ENCODE measurements at regions not wholly inside any gene's neighbourhood (a gene's known extent, or its start where the extent isn't known, plus 50 kb on each side); places are given as distances from the start of the nearest gene placed in this dataset.

DNA sequence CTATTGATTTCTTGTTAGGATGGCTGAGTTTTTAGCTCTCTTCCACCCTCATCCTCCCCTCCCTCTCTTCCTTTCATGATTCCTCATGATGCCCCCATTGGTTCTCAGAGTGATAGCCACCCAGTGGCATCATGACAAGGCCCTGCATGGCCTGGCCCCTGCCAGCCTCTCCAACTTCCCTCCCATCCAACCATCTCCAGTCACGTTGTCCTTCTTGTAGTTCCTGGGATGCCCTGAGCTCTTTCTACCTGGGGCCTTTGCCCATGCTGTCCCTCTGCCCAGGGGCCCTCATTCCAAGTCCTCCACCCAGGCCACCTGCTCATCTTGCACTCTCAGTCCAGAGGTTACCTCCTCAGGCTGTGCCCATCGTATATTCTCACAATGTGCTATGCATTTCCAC, 247.5 kb downstream of the TFCP2L1 start:
- no peaks in the 10 kb centered on the region for H3K9me3 Mint-ChIP-seq
- no peaks in the 10 kb centered on the region for H3K4me1 Mint-ChIP-seq
- no peak overlapping the region for H3K4me3 Mint-ChIP-seq
- peaks cover 5% of the 10 kb centered on the region for H3K27me3 Mint-ChIP-seq
- no peaks in the 10 kb centered on the region for H3K36me3 Mint-ChIP-seq (ENCODE audit: low read depth)
- no peak overlapping the region for H3K27ac Mint-ChIP-seq
- ATAC-seq (replicated peaks): no peak

DNA sequence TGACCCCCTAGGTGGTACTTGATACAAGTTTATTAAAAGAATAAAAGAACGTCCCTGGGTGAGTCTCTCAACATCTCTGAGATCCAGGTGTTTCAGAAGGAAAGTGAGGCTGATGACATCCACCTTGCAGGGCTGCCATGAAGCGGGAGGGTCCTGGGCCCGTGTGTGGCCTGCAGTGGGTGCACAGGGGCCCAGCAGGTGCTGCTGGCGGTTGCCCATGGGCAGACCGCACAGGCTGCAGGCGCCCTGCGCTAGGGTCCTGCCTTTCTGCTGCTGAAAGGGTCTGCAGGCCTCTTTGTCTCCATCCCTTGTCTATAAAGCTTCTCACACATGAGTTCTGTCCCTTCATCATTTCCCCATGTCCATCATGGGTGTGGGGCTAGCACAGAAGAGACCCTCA, 247.0 kb downstream of the TFCP2L1 start:
- no peak for ATAC-seq (replicated peaks)
- Mint-ChIP-seq H3K27me3 (peaks cover 5% of the 10 kb centered on the region), H3K9me3 (no peaks in the 10 kb centered on the region), H3K27ac (no peak overlapping the region), H3K36me3 (ENCODE audit: low read depth) (no peaks in the 10 kb centered on the region), H3K4me1 (no peaks in the 10 kb centered on the region), H3K4me3 (no peak overlapping the region)

DNA sequence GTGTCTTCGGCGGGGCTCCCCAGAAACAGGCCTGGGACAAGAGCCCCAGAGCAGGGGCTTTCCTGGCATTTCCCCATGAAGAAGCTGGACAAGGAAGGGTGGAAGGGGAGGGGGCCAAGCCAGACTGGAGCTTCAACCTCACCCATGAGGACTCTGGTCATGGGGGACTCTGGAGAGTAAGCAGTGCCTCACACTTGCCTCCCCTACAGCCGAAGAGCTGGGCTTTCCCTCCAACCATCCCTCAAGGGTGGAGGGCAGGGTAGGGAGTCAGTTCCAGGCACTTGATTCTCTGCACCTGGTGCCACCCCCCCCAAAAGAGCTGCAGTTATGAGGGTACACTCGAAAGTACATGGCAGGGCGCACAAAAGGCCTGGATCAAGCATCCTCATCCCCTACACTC, 246.6 kb downstream of the TFCP2L1 start:
- no peaks in the 10 kb centered on the region for H3K36me3 Mint-ChIP-seq (ENCODE audit: low read depth)
- no peak overlapping the region for H3K4me3 Mint-ChIP-seq
- H3K4me1 Mint-ChIP-seq: no peaks in the 10 kb centered on the region
- no peak overlapping the region for H3K27ac Mint-ChIP-seq
- H3K9me3 Mint-ChIP-seq: no peaks in the 10 kb centered on the region
- H3K27me3 Mint-ChIP-seq: peaks cover 5% of the 10 kb centered on the region
- no peak for ATAC-seq (replicated peaks)

DNA sequence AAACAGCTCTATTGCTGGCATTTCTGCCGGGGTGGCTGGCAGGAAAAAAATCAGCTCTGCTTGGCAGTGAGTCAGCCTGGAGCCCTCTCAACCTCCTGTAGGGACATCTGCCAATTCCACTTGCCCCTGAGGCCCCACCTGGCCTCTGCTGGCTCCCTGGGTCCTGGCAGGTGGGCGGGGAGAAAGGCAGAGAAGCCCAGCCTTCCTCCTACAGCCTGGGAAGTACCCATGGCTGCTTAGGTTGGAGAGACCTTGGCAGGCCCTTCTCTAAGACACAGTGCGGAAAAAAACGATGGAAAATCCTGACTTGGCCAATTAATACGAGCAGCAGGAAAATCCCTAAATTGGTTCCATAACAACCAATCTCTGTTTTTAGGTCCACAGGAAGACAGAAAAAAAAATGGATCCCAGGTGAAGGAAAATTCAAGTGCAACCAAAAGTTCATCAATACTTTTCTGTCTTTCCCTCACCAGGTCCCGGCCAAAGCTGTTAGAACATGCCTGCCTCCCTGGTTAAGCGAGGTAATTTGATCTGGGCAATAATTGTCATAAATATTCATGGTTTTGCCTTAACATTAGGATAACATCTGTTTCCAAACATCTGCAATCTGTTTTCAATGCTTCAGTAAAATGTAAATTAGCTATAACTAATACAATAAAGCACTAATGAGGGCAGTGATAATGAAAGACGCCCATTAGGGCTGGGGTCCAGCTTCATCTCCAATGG, 245.9 kb downstream of the TFCP2L1 start:
- no peak overlapping the region for H3K4me3 Mint-ChIP-seq
- H3K9me3 Mint-ChIP-seq: no peaks in the 10 kb centered on the region
- H3K4me1 Mint-ChIP-seq: no peaks in the 10 kb centered on the region
- no peaks in the 10 kb centered on the region for H3K36me3 Mint-ChIP-seq (ENCODE audit: low read depth)
- peaks cover 5% of the 10 kb centered on the region for H3K27me3 Mint-ChIP-seq
- no peak for ATAC-seq (replicated peaks)
- H3K27ac Mint-ChIP-seq: no peak overlapping the region

DNA sequence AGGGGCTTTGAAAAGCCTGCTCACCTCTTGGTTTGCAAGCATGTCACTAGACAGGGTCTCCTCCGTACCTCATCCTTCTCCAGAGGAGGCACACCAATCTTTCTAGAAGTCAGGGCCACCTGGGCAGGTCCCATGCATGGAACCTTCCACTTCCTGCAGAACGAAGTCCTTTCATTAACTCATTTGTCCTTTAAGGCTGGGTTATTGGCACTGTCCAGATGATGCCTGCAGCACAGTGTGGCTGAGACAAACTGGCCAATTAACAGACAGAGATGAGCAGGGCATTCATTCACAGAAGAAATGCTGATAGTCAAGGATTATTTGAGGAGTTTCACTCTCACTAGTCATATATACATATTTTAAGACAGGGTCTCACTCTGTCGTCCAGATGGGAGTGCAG, 245.3 kb downstream of the TFCP2L1 start:
- Mint-ChIP-seq H3K36me3 (ENCODE audit: low read depth) (no peaks in the 10 kb centered on the region), H3K4me1 (no peaks in the 10 kb centered on the region), H3K9me3 (no peaks in the 10 kb centered on the region), H3K4me3 (no peak overlapping the region), H3K27me3 (peaks cover 5% of the 10 kb centered on the region), H3K27ac (no peak overlapping the region)
- no peak for ATAC-seq (replicated peaks)

DNA sequence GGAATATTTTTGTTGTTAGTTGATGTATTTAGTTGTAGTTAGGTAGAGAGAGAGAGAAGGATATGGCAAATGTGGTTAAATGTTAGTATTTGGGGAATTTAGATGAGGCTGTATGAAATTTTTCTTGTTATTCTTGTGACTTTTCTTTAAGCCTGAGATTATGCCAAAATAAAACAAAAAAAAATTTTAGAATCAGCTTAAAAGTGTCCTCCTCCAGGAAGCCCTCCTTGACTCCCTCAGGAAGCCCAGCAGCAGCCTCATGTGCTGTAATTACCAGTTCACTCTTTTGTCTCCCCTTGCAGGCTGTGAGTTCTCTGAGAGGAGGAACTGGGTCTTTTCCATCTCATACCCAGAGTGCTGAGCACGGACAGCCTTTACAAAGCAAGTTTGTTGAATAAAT, 243.5 kb downstream of the TFCP2L1 start:
- no peak overlapping the region for H3K27ac Mint-ChIP-seq
- H3K36me3 Mint-ChIP-seq (ENCODE audit: low read depth): no peaks in the 10 kb centered on the region
- no peaks in the 10 kb centered on the region for H3K4me1 Mint-ChIP-seq
- peaks cover 5% of the 10 kb centered on the region for H3K27me3 Mint-ChIP-seq
- no peak overlapping the region for H3K4me3 Mint-ChIP-seq
- no peaks in the 10 kb centered on the region for H3K9me3 Mint-ChIP-seq
- no peak for ATAC-seq (replicated peaks)

DNA sequence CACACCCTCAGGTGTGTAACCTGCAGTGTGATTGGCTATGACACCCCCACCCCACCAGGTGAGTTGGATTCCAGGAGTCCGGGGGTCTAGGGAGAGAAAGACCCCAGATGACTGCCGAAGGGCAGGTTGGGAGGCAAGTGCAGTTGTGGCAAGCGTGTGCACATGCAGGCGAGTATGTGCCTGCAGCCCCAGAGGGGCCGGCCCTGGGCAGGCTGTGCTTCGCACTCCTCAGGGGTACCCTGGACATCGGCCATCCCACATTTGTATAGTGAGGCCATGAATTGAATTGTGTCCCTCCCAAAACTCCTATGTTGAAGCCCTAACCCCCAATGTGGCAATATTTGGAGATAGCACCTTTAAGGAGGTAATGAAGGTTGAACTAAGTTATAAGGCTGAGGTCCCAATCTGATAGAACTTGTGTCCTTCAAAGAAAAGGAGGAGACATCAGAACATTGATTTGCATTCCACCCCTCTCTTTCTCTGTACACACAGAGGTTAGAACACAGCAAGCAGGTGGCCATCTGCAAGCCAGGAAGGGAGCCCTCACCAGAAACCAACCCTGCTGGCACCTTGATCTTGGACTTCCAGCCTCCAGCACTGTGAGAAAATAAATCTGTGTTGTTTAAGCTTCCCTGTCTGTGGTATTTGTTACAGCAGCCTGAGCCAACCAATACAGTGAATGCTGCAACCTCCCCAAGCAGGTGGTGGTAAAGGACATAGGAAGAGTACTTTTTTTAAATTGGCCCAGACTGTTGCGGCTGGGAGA, 241.8 kb downstream of the TFCP2L1 start:
- no peak for ATAC-seq (replicated peaks)
- Mint-ChIP-seq H3K4me3 (no peak overlapping the region), H3K9me3 (no peaks in the 10 kb centered on the region), H3K27me3 (no peaks in the 10 kb centered on the region), H3K27ac (no peak overlapping the region), H3K4me1 (no peaks in the 10 kb centered on the region), H3K36me3 (ENCODE audit: low read depth) (no peaks in the 10 kb centered on the region)

DNA sequence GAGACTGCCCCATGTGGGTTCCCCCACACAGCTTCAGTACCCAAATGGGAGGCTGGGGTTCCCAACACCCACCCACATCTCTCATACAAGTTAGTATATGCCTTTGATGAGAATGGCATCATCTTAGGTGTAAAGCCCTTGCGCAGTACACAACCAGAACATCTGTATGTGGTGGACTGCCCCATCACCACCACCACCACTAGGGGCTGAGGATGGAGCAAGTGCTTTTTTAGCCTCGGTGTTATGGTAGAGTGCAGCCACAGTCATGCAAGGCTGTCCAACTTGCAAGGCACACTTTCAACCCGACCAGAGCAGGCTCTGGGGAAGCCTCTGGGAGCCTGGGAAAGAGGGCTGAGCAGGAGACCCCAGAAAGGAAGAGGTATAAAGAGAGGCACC, 241.2 kb downstream of the TFCP2L1 start:
- Mint-ChIP-seq H3K4me3 (no peak overlapping the region), H3K9me3 (no peaks in the 10 kb centered on the region), H3K4me1 (no peaks in the 10 kb centered on the region), H3K27ac (no peak overlapping the region), H3K36me3 (ENCODE audit: low read depth) (no peaks in the 10 kb centered on the region), H3K27me3 (no peaks in the 10 kb centered on the region)
- no peak for ATAC-seq (replicated peaks)

DNA sequence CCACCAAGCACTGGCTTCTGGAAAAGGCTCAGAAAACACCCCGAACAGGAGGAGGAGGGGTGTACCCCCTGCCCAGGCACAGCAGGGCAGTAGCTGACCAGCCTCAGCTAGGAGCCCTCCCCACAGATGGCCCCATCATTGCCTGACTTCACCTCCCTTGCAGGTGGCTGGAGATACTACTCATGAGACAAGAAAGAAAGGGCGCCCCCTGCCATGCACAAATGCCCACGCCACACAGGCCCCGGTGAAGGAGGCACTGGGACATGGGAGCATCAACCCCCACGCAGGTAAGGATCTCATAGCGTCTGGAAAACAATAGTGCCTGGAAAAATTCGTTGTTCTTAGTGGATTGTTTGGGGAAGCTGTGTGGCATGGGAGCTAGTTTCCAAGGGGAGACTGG, 240.6 kb downstream of the TFCP2L1 start:
- Mint-ChIP-seq H3K27me3 (no peaks in the 10 kb centered on the region), H3K36me3 (ENCODE audit: low read depth) (no peaks in the 10 kb centered on the region), H3K4me3 (no peak overlapping the region), H3K27ac (no peak overlapping the region), H3K4me1 (no peaks in the 10 kb centered on the region), H3K9me3 (no peaks in the 10 kb centered on the region)
- ATAC-seq (replicated peaks): no peak

DNA sequence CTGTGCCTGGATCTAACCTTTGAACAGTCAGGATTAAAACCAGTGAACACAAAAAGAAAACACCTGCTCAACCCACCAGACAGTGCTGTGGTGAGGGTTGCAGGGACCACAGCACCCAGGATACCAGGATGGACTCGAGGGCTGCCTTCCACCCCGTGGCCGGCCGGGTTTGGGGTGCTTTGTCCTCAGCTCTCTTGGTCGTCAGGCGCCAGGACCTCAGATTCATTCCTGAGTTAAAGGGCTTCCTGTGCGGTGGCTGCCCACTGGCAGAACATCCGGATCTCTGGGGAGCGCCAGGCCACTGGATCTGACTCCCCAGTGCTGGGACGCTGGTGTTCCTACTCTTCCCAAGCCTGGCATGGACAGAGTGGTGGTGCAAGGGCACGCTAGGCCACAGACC, 239.8 kb downstream of the TFCP2L1 start:
- Mint-ChIP-seq H3K27me3 (no peaks in the 10 kb centered on the region), H3K27ac (no peak overlapping the region), H3K9me3 (no peaks in the 10 kb centered on the region), H3K4me1 (no peaks in the 10 kb centered on the region), H3K4me3 (no peak overlapping the region), H3K36me3 (ENCODE audit: low read depth) (no peaks in the 10 kb centered on the region)
- ATAC-seq (replicated peaks): no peak

DNA sequence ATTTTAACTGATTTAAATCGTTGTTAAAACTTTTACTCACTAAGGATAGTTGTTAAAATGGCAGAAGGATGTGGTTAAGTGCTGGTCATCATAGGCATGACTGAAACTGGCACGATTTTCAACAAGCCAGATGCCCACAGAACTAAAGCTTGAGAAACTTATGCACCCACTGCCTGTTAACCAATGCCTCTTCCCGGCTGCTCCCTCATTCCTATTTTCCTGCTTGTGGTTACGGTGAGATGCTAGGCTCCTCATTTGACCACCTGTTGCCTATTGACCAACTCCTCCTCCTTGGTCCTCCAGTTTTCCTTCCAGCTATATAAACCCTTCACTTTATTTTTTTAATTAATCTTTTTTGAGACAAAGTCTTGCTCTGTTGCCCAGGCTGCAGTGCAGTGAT, 238.7 kb downstream of the TFCP2L1 start:
- Mint-ChIP-seq H3K4me3 (no peak overlapping the region), H3K9me3 (no peaks in the 10 kb centered on the region), H3K4me1 (no peaks in the 10 kb centered on the region), H3K27ac (no peak overlapping the region), H3K36me3 (ENCODE audit: low read depth) (no peaks in the 10 kb centered on the region), H3K27me3 (peaks cover 2% of the 10 kb centered on the region)
- ATAC-seq (replicated peaks): no peak

DNA sequence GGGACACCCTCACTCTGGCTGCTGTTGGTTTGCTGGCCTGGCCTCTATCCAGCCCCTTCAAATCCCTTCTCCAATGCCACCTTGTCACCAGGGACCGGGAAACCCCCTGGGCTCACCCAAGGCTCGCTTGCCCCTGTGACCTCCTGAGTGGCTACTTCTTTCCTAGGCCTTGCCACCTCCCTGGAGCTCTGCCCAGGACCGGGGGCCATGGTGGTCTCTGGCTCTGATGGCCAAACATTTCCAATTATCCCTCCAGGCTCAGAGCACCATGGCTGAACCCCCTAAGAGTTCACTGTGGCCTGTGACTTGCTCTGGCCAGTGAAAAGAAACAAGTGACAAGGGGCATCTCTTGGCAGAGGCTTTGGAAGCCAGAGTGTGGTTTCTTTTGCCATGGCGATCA, 237.6 kb downstream of the TFCP2L1 start:
- Mint-ChIP-seq H3K9me3 (no peaks in the 10 kb centered on the region), H3K4me1 (no peaks in the 10 kb centered on the region), H3K27me3 (peaks cover 4% of the 10 kb centered on the region), H3K36me3 (ENCODE audit: low read depth) (no peaks in the 10 kb centered on the region), H3K4me3 (no peak overlapping the region), H3K27ac (no peak overlapping the region)
- ATAC-seq (replicated peaks): no peak

DNA sequence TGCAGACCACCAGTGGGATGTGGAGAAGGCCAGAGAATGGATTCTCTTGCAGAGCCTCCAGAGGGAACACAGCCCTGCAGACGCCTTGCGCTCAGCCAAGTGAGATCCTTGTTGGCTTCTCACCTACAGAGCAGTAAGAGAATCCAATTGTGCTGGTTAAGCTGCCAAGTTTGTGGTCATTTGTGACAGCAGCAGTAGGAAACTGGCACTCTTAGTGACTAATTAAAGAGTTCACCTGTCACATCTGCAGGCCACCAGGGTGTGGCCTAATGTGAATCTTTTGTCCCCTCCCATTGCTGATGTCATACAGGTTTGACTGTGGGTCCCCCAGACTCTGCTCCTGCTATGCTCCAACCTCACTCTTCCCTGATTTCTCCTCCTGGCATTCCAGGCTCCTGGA, 235.9 kb downstream of the TFCP2L1 start:
- Mint-ChIP-seq H3K4me1 (no peaks in the 10 kb centered on the region), H3K27me3 (peaks cover 4% of the 10 kb centered on the region), H3K4me3 (no peak overlapping the region), H3K9me3 (no peaks in the 10 kb centered on the region), H3K27ac (no peak overlapping the region), H3K36me3 (ENCODE audit: low read depth) (no peaks in the 10 kb centered on the region)
- ATAC-seq (replicated peaks): no peak

DNA sequence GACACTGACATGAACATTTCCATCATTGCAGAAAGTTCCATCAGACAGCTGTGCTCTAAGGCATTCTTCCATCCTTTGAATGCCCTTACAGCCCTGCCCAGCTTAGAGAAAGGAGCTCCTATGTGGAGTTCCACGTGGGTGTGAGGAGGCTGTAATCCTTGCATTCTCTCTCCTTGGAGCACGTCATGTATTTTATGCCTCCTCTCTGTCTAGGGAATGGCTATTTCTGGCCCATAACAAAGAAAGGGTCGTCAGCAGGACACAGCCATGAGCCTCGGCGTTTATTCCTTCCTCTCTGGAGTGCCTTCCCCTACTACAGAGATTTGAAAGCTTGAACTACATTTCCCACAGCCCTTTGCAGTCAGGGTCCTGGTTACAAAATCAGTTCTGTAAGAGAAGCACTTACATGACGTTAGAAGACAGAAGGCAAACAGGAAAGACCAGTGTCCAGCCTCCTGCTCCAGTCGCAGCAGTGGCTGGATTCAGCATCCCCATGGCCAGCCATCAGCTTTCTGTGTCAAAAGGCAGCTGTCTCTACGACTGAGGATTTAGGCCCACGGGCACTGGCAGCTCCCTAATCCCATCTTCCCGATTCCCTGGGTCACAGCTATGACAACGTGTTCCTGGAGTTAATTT, 234.9 kb downstream of the TFCP2L1 start:
- no peaks in the 10 kb centered on the region for H3K4me1 Mint-ChIP-seq
- no peak for ATAC-seq (replicated peaks)
- H3K27ac Mint-ChIP-seq: no peak overlapping the region
- no peak overlapping the region for H3K4me3 Mint-ChIP-seq
- no peaks in the 10 kb centered on the region for H3K9me3 Mint-ChIP-seq
- peaks cover 4% of the 10 kb centered on the region for H3K27me3 Mint-ChIP-seq
- H3K36me3 Mint-ChIP-seq (ENCODE audit: low read depth): no peaks in the 10 kb centered on the region

DNA sequence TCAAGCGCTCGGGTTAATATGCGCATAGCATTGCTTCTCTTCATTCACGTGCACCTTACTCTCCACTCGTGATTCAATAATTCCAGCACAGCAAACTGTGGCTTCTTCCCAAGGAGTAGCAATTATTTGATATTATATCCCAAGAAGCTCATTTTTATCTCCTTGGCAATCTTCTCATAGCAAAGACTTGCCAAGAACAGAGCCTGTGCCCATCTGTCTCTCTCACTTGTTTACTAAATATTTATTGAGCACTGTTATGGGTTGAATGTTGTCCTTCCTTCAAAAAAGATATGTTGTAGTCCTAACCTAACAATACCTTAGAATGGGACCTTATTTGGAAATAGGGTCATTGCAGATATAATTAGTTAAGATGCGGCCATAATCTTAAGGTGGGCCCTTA, 233.7 kb downstream of the TFCP2L1 start:
- H3K4me1 Mint-ChIP-seq: no peaks in the 10 kb centered on the region
- peaks cover 4% of the 10 kb centered on the region for H3K27me3 Mint-ChIP-seq
- H3K36me3 Mint-ChIP-seq (ENCODE audit: low read depth): no peaks in the 10 kb centered on the region
- no peak overlapping the region for H3K4me3 Mint-ChIP-seq
- no peaks in the 10 kb centered on the region for H3K9me3 Mint-ChIP-seq
- no peak overlapping the region for H3K27ac Mint-ChIP-seq
- no peak for ATAC-seq (replicated peaks)

Data from activated T-helper 17 cell treated with anti-CD3 and anti-CD28 coated beads, Interleukin-2, amount 50 U/mL, for 72 hours (primary cell).